NB4 (cell line): ENCODE measurements at regions not wholly inside any gene's neighbourhood (a gene's known extent, or its start where the extent isn't known, plus 50 kb on each side); places are given as distances from the start of the nearest gene placed in this dataset.

Experiments
- DNase-seq: peaks from one replicate; pipeline ENCODE4 v3.0.0; 2010; ENCODE audit warnings: low read depth
- H3K4me3 ChIP-seq: one replicate; pipeline ENCODE4 v1.5.1; 2011; ENCODE audit warnings: mild to moderate bottlenecking, low read depth, low read length, moderate library complexity
- MYC ChIP-seq: IDR thresholded peaks from 2 replicates; pipeline ENCODE4 v1.6.1; 2011; ENCODE audit warnings: low read depth, low read length
- POLR2A ChIP-seq: IDR thresholded peaks from 2 replicates; pipeline ENCODE4 v1.6.1; 2011; ENCODE audit warnings: mild to moderate bottlenecking; ENCODE audit not compliant: insufficient read length; ENCODE audit errors: extremely low read depth
- TF ChIP-seq, protein P1 (sequence below): IDR thresholded peaks from one replicate; pipeline ENCODE4 v1.5.1; 2012; ENCODE audit warnings: low read depth, low read length
- TF ChIP-seq, protein P2 (sequence below): IDR thresholded peaks from 2 replicates; pipeline ENCODE4 v1.6.1; 2011; ENCODE audit warnings: low read depth, low read length

DNA sequence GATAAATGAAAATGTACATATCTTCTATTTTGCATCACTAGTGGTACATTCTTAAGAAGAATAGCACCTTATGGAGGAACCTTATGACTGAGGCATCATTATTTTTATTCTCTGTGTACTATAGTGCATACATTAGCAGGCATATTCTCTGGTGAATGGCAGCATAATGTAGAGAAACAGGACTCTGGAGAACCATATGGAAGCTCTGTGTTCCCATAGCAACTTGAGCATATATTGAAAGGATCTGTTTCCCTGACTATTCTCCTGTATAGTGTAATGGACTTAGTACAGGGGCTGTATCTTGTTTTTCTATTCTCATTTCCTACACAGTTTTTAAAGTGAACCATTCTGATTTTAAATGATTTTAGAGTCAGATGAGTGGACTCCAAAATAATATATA is 128.4 kb upstream of the SMIM30 start:
- no peak overlapping the region for H3K4me3 ChIP-seq
- TF ChIP-seq, protein P1, sequence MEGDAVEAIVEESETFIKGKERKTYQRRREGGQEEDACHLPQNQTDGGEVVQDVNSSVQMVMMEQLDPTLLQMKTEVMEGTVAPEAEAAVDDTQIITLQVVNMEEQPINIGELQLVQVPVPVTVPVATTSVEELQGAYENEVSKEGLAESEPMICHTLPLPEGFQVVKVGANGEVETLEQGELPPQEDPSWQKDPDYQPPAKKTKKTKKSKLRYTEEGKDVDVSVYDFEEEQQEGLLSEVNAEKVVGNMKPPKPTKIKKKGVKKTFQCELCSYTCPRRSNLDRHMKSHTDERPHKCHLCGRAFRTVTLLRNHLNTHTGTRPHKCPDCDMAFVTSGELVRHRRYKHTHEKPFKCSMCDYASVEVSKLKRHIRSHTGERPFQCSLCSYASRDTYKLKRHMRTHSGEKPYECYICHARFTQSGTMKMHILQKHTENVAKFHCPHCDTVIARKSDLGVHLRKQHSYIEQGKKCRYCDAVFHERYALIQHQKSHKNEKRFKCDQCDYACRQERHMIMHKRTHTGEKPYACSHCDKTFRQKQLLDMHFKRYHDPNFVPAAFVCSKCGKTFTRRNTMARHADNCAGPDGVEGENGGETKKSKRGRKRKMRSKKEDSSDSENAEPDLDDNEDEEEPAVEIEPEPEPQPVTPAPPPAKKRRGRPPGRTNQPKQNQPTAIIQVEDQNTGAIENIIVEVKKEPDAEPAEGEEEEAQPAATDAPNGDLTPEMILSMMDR, result no peak
- TF ChIP-seq MYC (no peak), POLR2A (no peak)
- TF ChIP-seq, protein P2, sequence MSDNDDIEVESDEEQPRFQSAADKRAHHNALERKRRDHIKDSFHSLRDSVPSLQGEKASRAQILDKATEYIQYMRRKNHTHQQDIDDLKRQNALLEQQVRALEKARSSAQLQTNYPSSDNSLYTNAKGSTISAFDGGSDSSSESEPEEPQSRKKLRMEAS, result no peak
- DNase-seq, result no peak

DNA sequence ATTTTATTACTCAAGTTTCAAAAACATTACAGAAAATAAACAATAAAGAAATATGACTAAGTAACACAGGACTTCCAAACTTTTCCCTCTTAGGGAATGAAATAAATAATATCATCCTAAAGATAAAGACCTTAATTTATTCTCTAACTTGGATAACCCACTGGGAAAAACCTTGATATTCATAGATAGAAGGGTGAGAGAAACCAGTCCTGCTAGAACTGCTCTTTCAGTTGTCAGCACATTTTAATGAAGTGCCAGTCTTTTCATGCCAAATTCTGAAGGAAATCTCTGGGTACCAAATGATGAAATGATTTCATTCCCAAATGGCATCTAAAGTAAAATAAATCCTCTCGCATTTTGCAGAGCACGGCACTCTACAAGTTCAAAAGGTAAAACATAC is 114.5 kb upstream of the SMIM30 start:
- no peak overlapping the region for H3K4me3 ChIP-seq
- no peak for DNase-seq
- TF ChIP-seq, protein P1, result no peak
- TF ChIP-seq, protein P2, result no peak
- TF ChIP-seq POLR2A, result no peak
- TF ChIP-seq MYC, result no peak

DNA sequence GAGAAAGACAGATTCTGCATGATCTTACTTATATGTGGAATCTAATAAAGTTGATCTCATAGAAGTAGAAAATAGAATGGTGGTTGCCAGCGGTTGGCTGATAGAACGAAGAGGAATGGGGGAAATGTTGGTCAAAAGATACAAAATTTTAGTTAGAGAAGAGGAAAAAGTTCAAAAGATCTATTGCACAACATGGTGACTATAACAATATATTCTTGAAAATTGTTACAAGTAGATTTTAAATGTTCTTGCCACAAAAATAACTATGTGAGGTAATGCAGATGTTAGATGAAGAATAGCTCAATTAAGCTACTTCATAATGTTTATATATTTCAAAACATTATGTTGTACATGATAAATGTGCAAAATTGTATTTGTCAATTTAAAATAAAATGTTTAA is 112.3 kb upstream of the SMIM30 start:
- no peak overlapping the region for H3K4me3 ChIP-seq
- TF ChIP-seq MYC, result no peak
- TF ChIP-seq, protein P1, result no peak
- TF ChIP-seq, protein P2, result no peak
- no peak for TF ChIP-seq POLR2A
- DNase-seq, result no peak

DNA sequence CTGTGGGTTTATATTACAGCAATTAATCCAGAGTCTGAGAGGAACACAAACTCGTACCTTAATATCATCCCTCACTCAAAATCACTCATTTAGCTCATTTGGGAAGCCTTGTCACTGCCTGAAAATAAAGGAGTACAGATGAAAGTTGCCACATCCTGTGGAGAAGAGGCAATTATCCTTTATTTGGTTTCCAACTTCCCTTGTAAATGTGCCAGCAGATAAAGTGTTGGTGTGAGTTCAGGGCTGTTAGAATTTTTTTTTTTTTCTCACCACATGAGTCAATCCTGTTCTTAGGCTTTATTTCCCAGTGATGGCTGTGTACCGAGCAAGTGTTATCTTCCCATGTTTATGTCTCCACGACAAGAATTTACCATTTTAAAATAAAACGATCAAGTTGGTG is 99.0 kb upstream of the SMIM30 start:
- TF ChIP-seq, protein P2, result no peak
- TF ChIP-seq, protein P1, result no peak
- TF ChIP-seq POLR2A (no peak), MYC (no peak)
- H3K4me3 ChIP-seq, result no peak overlapping the region
- DNase-seq, result peak; percentile 22

DNA sequence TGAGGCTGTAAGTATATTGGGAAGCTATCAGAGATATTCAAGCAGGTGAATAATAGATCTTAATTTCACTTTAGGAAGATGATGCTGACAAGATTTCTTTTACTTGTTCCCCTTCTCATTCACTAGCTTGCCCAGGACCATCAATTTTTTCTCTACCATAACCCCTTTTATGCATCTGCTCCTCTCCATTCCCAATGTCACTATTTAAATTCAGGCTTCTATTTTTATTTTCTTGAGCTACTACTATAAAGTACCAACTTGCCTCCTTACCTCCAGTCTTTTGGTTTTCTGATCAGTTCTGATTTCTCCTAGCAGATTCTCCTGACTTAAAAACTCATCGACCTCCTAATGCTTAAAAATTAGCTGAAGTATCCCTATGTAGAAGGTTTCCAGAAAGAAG is 97.7 kb upstream of the SMIM30 start:
- DNase-seq, result no peak
- TF ChIP-seq, protein P2, result no peak
- TF ChIP-seq POLR2A (no peak), MYC (no peak)
- TF ChIP-seq, protein P1, result no peak
- H3K4me3 ChIP-seq, result no peak overlapping the region

DNA sequence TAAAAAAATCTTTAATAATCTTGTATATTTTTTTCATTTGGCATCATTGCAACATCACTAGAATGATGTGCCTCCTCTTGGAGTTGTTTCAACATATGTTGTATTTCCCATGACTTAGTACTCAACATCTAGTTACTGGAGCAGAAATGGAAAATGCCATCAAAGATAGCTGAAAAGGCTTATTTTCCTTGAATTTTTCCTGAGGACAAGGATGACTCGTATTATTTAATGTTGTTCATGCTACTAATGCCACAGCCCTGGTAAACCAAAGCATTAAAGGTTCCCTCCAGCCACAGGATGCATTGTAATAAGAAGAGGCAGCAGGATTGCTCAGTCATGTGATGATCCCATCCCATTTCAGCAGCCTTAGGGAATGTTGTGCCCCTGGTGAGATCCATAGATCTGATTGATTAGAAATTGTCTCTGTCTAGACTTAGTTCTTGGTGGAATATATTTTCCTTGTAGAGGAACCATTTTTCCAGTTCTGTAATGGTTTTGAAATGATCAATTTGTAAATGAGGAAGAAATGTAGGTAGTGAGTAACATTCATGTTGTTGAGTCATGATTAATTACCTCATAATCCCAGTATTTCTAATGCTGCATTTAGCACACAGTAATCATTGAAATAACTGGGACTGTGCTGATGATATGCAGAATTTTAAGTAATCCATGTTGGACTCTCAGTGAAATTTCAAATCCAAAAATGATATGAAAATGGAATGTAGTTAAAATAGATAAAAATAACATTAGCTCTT is 91.3 kb upstream of the SMIM30 start:
- TF ChIP-seq, protein P1, result no peak
- TF ChIP-seq POLR2A (no peak), MYC (no peak)
- TF ChIP-seq, protein P2, result no peak
- no peak for DNase-seq
- H3K4me3 ChIP-seq, result no peak overlapping the region
